ENCODE measurements at regions not wholly inside any gene's neighbourhood (a gene's known extent, or its start where the extent isn't known, plus 50 kb on each side); places are given as distances from the start of the nearest gene placed in this dataset.

GRCh38 chr2:21916934-21917522 is 793.3 kb downstream of the TDRD15 start:
- Histone ChIP-seq H3K36me3 (no peaks in the 10 kb centered on the region), H3K9me3 (no peaks in the 10 kb centered on the region), H3K27ac (no peak overlapping the region), H3K4me1 (no peaks in the 10 kb centered on the region), H3K4me3 (no peak overlapping the region), H3K27me3 (no peaks in the 10 kb centered on the region)
- TF ChIP-seq POLR2A (IDR thresholded peaks at IDR 0.05) (no peak), CTCF (IDR thresholded peaks at IDR 0.05 in 4 of 5, conservative IDR thresholded peaks at IDR 0.05 in 1 of 5) (no peak)
- in situ Hi-C loops (cut with MboI; ENCODE audit: low sequenced_read_pairs in 4 of 4) = no loop called here
- ATAC-seq (no peak), DNase-seq (no peak)
- intact Hi-C loops (cut with DNase I; ENCODE audit: low total_unique reads) = no loop called here

- no peak overlapping the region for H3K27ac ChIP-seq
- intact Hi-C loops (cut with DNase I; ENCODE audit: low total_unique reads) (no loop called here), in situ Hi-C loops (cut with MboI; ENCODE audit: low sequenced_read_pairs in 4 of 4) (no loop called here)
- no peaks in the 10 kb centered on the region for H3K4me1 ChIP-seq
- no peaks in the 10 kb centered on the region for H3K36me3 ChIP-seq
- no peak for DNase-seq
- H3K9me3 ChIP-seq = no peaks in the 10 kb centered on the region
- TF ChIP-seq POLR2A (IDR thresholded peaks at IDR 0.05) (no peak), CTCF (IDR thresholded peaks at IDR 0.05 in 4 of 5, conservative IDR thresholded peaks at IDR 0.05 in 1 of 5) (no peak)
- ATAC-seq = no peak
- H3K27me3 ChIP-seq = no peaks in the 10 kb centered on the region
- no peak overlapping the region for H3K4me3 ChIP-seq
These were observed 797.0 kb downstream of the TDRD15 start for GRCh38 chr2:21920721-21921120.

GRCh38 chr2:21924640-21925285 is 801.0 kb downstream of the TDRD15 start:
- Histone ChIP-seq H3K27me3 (no peaks in the 10 kb centered on the region), H3K36me3 (no peaks in the 10 kb centered on the region), H3K9me3 (no peaks in the 10 kb centered on the region), H3K27ac (no peak overlapping the region), H3K4me3 (no peak overlapping the region), H3K4me1 (no peaks in the 10 kb centered on the region)
- intact Hi-C loops (cut with DNase I; ENCODE audit: low total_unique reads) (no loop called here), in situ Hi-C loops (cut with MboI; ENCODE audit: low sequenced_read_pairs in 4 of 4) (no loop called here)
- TF ChIP-seq POLR2A (IDR thresholded peaks at IDR 0.05) (no peak), CTCF (IDR thresholded peaks at IDR 0.05 in 4 of 5, conservative IDR thresholded peaks at IDR 0.05 in 1 of 5) (no peak)
- no peak for ATAC-seq
- no peak for DNase-seq

GRCh38 chr2:21928292-21928691 is 804.5 kb downstream of the TDRD15 start:
- in situ Hi-C loops (cut with MboI; ENCODE audit: low sequenced_read_pairs in 4 of 4) = no loop called here

More at GRCh38 chr2:21928292-21928691, 804.5 kb downstream of the TDRD15 start:
- Histone ChIP-seq H3K27me3 (no peaks in the 10 kb centered on the region), H3K9me3 (no peaks in the 10 kb centered on the region), H3K4me1 (no peaks in the 10 kb centered on the region), H3K4me3 (no peak overlapping the region), H3K36me3 (no peaks in the 10 kb centered on the region), H3K27ac (no peak overlapping the region)
- intact Hi-C loops (cut with DNase I; ENCODE audit: low total_unique reads) = no loop called here
- TF ChIP-seq POLR2A (IDR thresholded peaks at IDR 0.05) = no peak
- no peak for TF ChIP-seq CTCF (IDR thresholded peaks at IDR 0.05 in 4 of 5, conservative IDR thresholded peaks at IDR 0.05 in 1 of 5)
- no peak for ATAC-seq
- DNase-seq = no peak

Data from gastrocnemius medialis (tissue), 4 donors.